Uterus (tissue), 3 donors: ENCODE measurements at regions not wholly inside any gene's neighbourhood (a gene's known extent, or its start where the extent isn't known, plus 50 kb on each side); places are given as distances from the start of the nearest gene placed in this dataset.

Source experiments
- DNase-seq, 2 donors: peaks; one replicate each; pipeline ENCODE4 v3.0.0-alpha.2; 2019 to 2020
- H3K27ac ChIP-seq, 2 donors: fragments of 200-600 bp; sonication (generic); 1 replicate in 1 of 2; 2 replicates in 1 of 2; pipeline ENCODE4 v1.5.1; 2016 to 2018
- H3K27me3 ChIP-seq, 2 donors: fragments of 200-600 bp; sonication (generic); one replicate each; pipeline ENCODE4 v1.5.1; 2018 to 2019; ENCODE audit warnings: control low read depth in 1 of 2
- H3K36me3 ChIP-seq, 2 donors: fragments of 200-600 bp; sonication (generic); one replicate each; pipeline ENCODE4 v1.5.1; 2019; ENCODE audit warnings: control low read depth in 1 of 2
- H3K4me1 ChIP-seq, 2 donors: fragments of 200-600 bp; sonication (generic); one replicate each; pipeline ENCODE4 v1.5.1; 2018 to 2019; ENCODE audit warnings: control low read depth in 1 of 2
- H3K4me3 ChIP-seq, 2 donors: fragments of 200-600 bp; sonication (generic); 1 replicate in 1 of 2; 2 replicates in 1 of 2; pipeline ENCODE4 v1.5.1; 2018 to 2019; ENCODE audit warnings: mild to moderate bottlenecking in 1 of 2
- H3K9me3 ChIP-seq, 2 donors: fragments of 200-600 bp; sonication (generic); one replicate each; pipeline ENCODE4 v1.5.1; 2019; ENCODE audit warnings: control low read depth in 1 of 2
- POLR2A ChIP-seq, 2 donors: fragments of 450-650 bp; IDR thresholded peaks; one replicate each; pipeline ENCODE4 v1.6.1; 2016; ENCODE audit warnings: antibody characterized with exemption in 2 of 2, mild to moderate bottlenecking in 1 of 2, moderate library complexity in 1 of 2
- intact Hi-C: fragments of 100-400 bp; cut with DNase I; formaldehyde crosslinking; loops from one replicate; pipeline ENCODE4 v1.15.1; 2023; ENCODE audit warnings: low total_unique reads
- TF ChIP-seq, protein P1 (sequence below), 4 experiments: fragments of 200-600 bp in 2 of 4; fragments of 450-650 bp in 2 of 4; sonication (generic) in 2 of 4; IDR thresholded peaks; one replicate each; pipeline ENCODE4 v1.5.1; 2016 to 2019; ENCODE audit warnings: antibody characterized with exemption in 4 of 4, mild to moderate bottlenecking in 2 of 4, moderate library complexity in 1 of 4
- donor health status: DM: yes; HTN: yes; CAD: no.

DNA sequence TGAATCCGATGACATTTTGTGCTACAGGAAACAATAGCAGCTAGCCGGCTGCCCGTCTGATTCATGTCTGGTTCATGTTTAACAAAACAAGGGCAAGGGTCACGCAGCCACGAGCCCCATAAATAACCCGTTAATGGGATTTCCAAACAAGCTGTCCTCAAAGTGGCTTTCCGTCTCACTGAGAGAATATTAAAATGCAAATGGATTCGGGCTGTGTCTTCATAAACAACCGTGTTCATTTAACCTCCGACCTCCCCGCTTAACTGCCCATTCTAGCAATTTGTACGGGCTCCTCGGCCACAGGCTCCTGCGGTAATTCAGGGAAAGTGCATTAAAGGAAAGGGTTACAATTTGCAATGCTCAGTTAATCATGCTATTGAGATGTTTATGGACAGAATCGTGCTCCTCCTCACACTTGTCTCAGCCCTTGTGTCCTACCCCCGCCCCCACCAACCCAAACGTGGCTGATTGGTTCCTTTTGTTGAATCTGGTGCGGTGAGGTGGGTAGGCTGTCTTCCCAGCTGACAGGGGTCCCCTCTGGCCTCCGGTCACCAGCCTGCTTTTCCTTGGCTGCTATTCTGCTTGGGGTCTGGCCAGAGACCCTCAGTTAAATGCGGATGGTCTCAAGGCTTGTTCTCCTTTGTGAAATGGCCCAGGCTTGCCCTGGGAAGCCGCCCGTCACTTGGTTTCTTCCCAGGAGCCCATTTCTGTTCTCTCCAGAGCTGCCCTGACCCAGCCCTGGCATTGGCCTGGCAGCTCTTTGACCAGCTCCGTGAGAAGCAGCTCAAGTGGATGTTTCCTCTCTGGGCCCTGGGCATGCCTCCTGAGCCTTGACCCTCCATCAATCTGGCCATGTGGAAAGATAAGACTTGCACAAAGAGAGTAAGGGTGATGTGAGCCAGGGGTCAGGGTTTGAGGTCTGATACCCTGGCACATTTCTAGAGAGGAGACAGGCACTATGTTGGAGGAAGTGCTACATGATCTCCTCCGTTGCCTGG is 200.7 kb upstream of the POU3F1 start:
- no peak overlapping the region for H3K4me3 ChIP-seq
- H3K27me3 ChIP-seq = no peaks in the 10 kb centered on the region
- H3K4me1 ChIP-seq = peaks cover 0 to 6% of the 10 kb centered on the region in 2 donors
- H3K36me3 ChIP-seq = no peaks in the 10 kb centered on the region
- no peak for TF ChIP-seq POLR2A (IDR thresholded peaks at IDR 0.05)
- TF ChIP-seq, protein P1, sequence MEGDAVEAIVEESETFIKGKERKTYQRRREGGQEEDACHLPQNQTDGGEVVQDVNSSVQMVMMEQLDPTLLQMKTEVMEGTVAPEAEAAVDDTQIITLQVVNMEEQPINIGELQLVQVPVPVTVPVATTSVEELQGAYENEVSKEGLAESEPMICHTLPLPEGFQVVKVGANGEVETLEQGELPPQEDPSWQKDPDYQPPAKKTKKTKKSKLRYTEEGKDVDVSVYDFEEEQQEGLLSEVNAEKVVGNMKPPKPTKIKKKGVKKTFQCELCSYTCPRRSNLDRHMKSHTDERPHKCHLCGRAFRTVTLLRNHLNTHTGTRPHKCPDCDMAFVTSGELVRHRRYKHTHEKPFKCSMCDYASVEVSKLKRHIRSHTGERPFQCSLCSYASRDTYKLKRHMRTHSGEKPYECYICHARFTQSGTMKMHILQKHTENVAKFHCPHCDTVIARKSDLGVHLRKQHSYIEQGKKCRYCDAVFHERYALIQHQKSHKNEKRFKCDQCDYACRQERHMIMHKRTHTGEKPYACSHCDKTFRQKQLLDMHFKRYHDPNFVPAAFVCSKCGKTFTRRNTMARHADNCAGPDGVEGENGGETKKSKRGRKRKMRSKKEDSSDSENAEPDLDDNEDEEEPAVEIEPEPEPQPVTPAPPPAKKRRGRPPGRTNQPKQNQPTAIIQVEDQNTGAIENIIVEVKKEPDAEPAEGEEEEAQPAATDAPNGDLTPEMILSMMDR (IDR thresholded peaks at IDR 0.05) = no peak
- DNase-seq = peak in 1 of 2 donors; percentile 15
- H3K9me3 ChIP-seq = no peaks in the 10 kb centered on the region
- H3K27ac ChIP-seq = no peak overlapping the region
- intact Hi-C loops = no loop called here

DNA sequence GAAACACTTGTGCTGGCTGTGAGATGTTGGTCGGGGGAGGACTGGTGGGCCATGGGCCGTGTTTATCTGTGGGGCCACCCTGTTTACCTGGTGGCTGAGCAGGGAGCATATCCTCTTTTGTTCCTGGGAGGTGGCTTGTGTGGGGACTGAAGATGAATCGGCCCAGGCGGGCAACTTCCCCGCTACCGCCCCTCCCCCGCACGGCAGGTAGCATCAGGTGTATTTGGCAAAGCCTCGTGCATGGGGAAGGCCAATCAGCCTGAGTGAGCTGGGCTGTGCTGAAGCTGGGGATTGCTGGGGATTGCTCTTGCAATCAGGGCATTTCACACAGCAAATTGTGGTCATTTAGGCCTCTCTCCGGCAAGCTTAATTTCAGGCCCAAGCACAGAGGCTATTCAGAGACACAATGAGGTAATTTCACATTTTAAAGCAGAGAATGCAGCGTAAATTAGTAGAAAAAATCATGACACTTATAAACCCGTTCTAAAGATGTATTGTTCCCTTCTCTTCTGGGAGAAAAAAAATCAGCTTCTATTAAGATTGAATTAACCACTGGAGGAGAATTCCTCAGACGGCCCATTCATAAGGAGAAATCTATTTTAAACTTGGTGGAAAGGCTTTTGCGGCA is 197.7 kb upstream of the POU3F1 start:
- no peak for DNase-seq
- no peak overlapping the region for H3K27ac ChIP-seq
- no peaks in the 10 kb centered on the region for H3K9me3 ChIP-seq
- peaks cover 0 to 6% of the 10 kb centered on the region in 2 donors for H3K4me1 ChIP-seq
- H3K4me3 ChIP-seq = no peak overlapping the region
- no peaks in the 10 kb centered on the region for H3K36me3 ChIP-seq
- TF ChIP-seq POLR2A (IDR thresholded peaks at IDR 0.05) = no peak
- TF ChIP-seq, protein P1 (IDR thresholded peaks at IDR 0.05) = no peak
- no peaks in the 10 kb centered on the region for H3K27me3 ChIP-seq
- intact Hi-C loops = no loop called here

DNA sequence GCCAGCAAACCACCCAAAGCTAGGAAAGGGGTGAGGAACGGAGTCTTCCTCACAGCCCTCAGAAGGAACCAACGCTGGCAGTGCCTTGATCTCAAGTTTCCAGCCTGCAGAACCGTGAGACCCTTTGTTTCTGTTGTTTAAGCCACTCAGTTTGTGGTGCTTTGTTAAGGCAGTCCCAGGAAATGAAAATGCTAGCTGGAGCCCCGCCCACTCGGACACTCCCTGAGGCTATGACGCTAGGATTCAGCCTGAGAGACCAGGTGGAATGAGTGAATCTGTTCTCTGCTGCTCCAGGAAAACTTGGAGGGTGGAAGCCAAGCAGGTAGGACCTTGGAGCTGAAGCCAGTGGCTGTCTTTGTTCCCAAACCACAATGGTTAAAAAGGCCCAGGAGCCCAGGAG is 196.5 kb upstream of the POU3F1 start:
- intact Hi-C loops = no loop called here
- no peak for TF ChIP-seq POLR2A (IDR thresholded peaks at IDR 0.05)
- TF ChIP-seq, protein P1 (IDR thresholded peaks at IDR 0.05) = no peak

DNA sequence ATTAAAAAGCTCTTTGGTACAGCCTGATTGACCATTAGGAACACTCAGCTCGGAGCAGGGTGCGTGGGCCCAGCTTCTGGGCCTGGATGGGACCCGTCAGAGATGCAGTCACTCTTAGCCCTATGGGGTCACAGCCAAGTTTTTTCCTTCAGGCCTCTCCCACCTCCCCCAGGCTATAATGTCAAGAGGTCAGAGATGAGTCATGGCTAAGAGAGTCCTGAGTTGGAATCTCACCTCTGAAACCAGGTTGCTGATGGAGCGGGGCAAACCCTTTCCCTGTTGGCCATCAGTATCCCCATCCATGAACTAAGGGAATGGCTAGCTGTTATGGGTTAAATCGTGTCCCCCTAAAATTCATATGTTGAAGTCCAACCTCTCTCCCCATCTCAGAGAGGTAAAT is 195.9 kb upstream of the POU3F1 start:
- DNase-seq = no peak
- no peak overlapping the region for H3K4me3 ChIP-seq
- intact Hi-C loops = no loop called here
- no peaks in the 10 kb centered on the region for H3K36me3 ChIP-seq
- no peak for TF ChIP-seq POLR2A (IDR thresholded peaks at IDR 0.05)
- TF ChIP-seq, protein P1 (IDR thresholded peaks at IDR 0.05) = no peak
- no peaks in the 10 kb centered on the region for H3K9me3 ChIP-seq
- H3K4me1 ChIP-seq = peaks cover 0 to 6% of the 10 kb centered on the region in 2 donors
- no peaks in the 10 kb centered on the region for H3K27me3 ChIP-seq
- no peak overlapping the region for H3K27ac ChIP-seq

More for the DNA sequence above, 196.5 kb upstream of the POU3F1 start:
- no peak for DNase-seq
- Histone ChIP-seq H3K4me1 (peaks cover 0 to 6% of the 10 kb centered on the region in 2 donors), H3K27ac (no peak overlapping the region), H3K4me3 (no peak overlapping the region), H3K9me3 (no peaks in the 10 kb centered on the region), H3K36me3 (no peaks in the 10 kb centered on the region), H3K27me3 (no peaks in the 10 kb centered on the region)
